Neural cell (in vitro differentiated cells): ENCODE measurements at regions not wholly inside any gene's neighbourhood (a gene's known extent, or its start where the extent isn't known, plus 50 kb on each side); places are given as distances from the start of the nearest gene placed in this dataset.

Experiments used
- H2AFZ ChIP-seq: fragments of 200-600, 300-800 bp; sonication (generic), shearing (Covaris generic); 2 replicates; pipeline ENCODE4 v1.6.0; 2014; ENCODE audit warnings: low read depth, mild to moderate bottlenecking, antibody characterized with exemption, low read length, moderate library complexity
- H3F3A ChIP-seq: fragments of 200-600 bp; shearing (Covaris generic); 2 replicates; pipeline ENCODE4 v1.6.1; 2016; ENCODE audit warnings: mild to moderate bottlenecking, moderate library complexity, mixed read lengths, antibody characterized with exemption, low read length; ENCODE audit not compliant: insufficient read depth, poor library complexity, severe bottlenecking
- H3K27ac ChIP-seq: fragments of 200-600, 300-800 bp; sonication (generic), shearing (Covaris generic); 2 replicates; pipeline ENCODE4 v1.5.1; 2014; ENCODE audit warnings: mild to moderate bottlenecking, low read length, moderate library complexity
- H3K27me3 ChIP-seq: fragments of 300-800, 200-600 bp; sonication (generic), shearing (Covaris generic); 2 replicates; pipeline ENCODE4 v1.6.0; 2014; ENCODE audit warnings: mild to moderate bottlenecking, low read depth, low read length, moderate library complexity; ENCODE audit not compliant: insufficient read depth
- H3K36me3 ChIP-seq: fragments of 300-800, 200-600 bp; sonication (generic), shearing (Covaris generic); 2 replicates; pipeline ENCODE4 v1.5.1; 2014; ENCODE audit warnings: mild to moderate bottlenecking, antibody characterized with exemption, low read length, moderate library complexity; ENCODE audit not compliant: insufficient read depth
- H3K4me2 ChIP-seq: fragments of 300-800, 200-600 bp; sonication (generic), shearing (Covaris generic); 2 replicates; pipeline ENCODE4 v1.6.0; 2014; ENCODE audit warnings: mild to moderate bottlenecking, low read length
- H3K4me3 ChIP-seq: fragments of 300-800, 200-600 bp; sonication (generic), shearing (Covaris generic); 2 replicates; pipeline ENCODE4 v1.5.1; 2014; ENCODE audit warnings: mild to moderate bottlenecking, low read length, moderate library complexity
- H3K79me2 ChIP-seq: fragments of 200-600 bp; shearing (Covaris generic); replicated peaks from 2 replicates; pipeline ENCODE4 v1.6.0; 2014; ENCODE audit warnings: mild to moderate bottlenecking, low read length, moderate library complexity; ENCODE audit not compliant: insufficient read depth
- H3K9ac ChIP-seq: fragments of 300-800, 200-600 bp; sonication (generic), shearing (Covaris generic); 2 replicates; pipeline ENCODE4 v1.6.1; 2016; ENCODE audit warnings: mild to moderate bottlenecking, low read length, mixed read lengths
- H3K9me2 ChIP-seq: fragments of 200-600 bp; shearing (Covaris generic); 2 replicates; pipeline ENCODE4 v1.6.1; 2016; ENCODE audit warnings: mild to moderate bottlenecking, low read length, mixed read lengths; ENCODE audit not compliant: insufficient read depth
- H3K9me3 ChIP-seq: fragments of 200-600, 300-800 bp; sonication (generic), shearing (Covaris generic); 2 replicates; pipeline ENCODE4 v1.6.1; 2016; ENCODE audit warnings: mild to moderate bottlenecking, mixed run types, low read length, moderate library complexity, mixed read lengths
- H4K20me1 ChIP-seq: fragments of 200-600 bp; shearing (Covaris generic); 2 replicates; pipeline ENCODE4 v1.6.1; 2016; ENCODE audit warnings: mild to moderate bottlenecking, mixed run types; ENCODE audit not compliant: insufficient read depth
- CTCF ChIP-seq: fragments of 450-650 bp; IDR thresholded peaks from 2 replicates; pipeline ENCODE4 v1.5.1; 2014; ENCODE audit warnings: antibody characterized with exemption, mild to moderate bottlenecking, moderate library complexity; ENCODE audit not compliant: poor library complexity, severe bottlenecking
- EP300 ChIP-seq: fragments of 450-650 bp; conservative IDR thresholded peaks from 2 replicates; pipeline ENCODE4 v1.6.1; 2014; ENCODE audit warnings: antibody characterized with exemption, mild to moderate bottlenecking, moderate library complexity; ENCODE audit not compliant: poor library complexity, severe bottlenecking
- EZH2 ChIP-seq: fragments of 200-600, 300-800 bp; shearing (Covaris generic), sonication (generic); IDR thresholded peaks from 2 replicates; pipeline ENCODE4 v1.6.1; 2014; ENCODE audit warnings: antibody characterized with exemption, low read length, borderline replicate concordance, mild to moderate bottlenecking; ENCODE audit not compliant: insufficient read depth, poor library complexity, severe bottlenecking
- MXI1 ChIP-seq: fragments of 450-650 bp; conservative IDR thresholded peaks from 2 replicates; pipeline ENCODE4 v1.6.1; 2014; ENCODE audit warnings: antibody characterized with exemption, mild to moderate bottlenecking; ENCODE audit not compliant: poor library complexity, severe bottlenecking
- POLR2AphosphoS5 ChIP-seq: IDR thresholded peaks from 2 replicates; pipeline ENCODE4 v1.6.1; 2012
- RAD21 ChIP-seq: fragments of 450-650 bp; conservative IDR thresholded peaks from 2 replicates; pipeline ENCODE4 v1.6.1; 2014; ENCODE audit warnings: antibody characterized with exemption, mild to moderate bottlenecking, moderate library complexity
- REST ChIP-seq: IDR thresholded peaks from 2 replicates; pipeline ENCODE4 v1.6.1; 2012; ENCODE audit warnings: borderline replicate concordance
- SMC3 ChIP-seq: fragments of 450-650 bp; conservative IDR thresholded peaks from 2 replicates; pipeline ENCODE4 v1.6.1; 2014; ENCODE audit warnings: antibody characterized with exemption, mild to moderate bottlenecking, moderate library complexity; ENCODE audit not compliant: poor library complexity
- TAF1 ChIP-seq: IDR thresholded peaks from 2 replicates; pipeline ENCODE4 v1.6.1; 2012; ENCODE audit warnings: low read depth

GRCh38 chr20:24813496-24813895, 135.6 kb upstream of the CST7 start:
- Histone ChIP-seq H3K9me3 (no peaks in the 10 kb centered on the region), H3K9ac (no peak overlapping the region), H4K20me1 (no peaks in the 10 kb centered on the region), H3K79me2 (no peaks in the 10 kb centered on the region), H2AFZ (no peak overlapping the region), H3K36me3 (no peaks in the 10 kb centered on the region), H3K4me2 (no peak overlapping the region), H3K27me3 (no peaks in the 10 kb centered on the region), H3F3A (no peaks in the 10 kb centered on the region), H3K4me3 (no peak overlapping the region), H3K27ac (no peak overlapping the region), H3K9me2 (no peaks in the 10 kb centered on the region)
- TF ChIP-seq EZH2 (no peak), TAF1 (no peak), MXI1 (no peak), CTCF (no peak), SMC3 (no peak), EP300 (no peak), RAD21 (no peak), REST (no peak), POLR2AphosphoS5 (no peak)

GRCh38 chr20:24813936-24814335, 135.1 kb upstream of the CST7 start:
- no peaks in the 10 kb centered on the region for H3K79me2 ChIP-seq
- no peak overlapping the region for H2AFZ ChIP-seq
- no peaks in the 10 kb centered on the region for H3K9me2 ChIP-seq
- no peak overlapping the region for H3K4me3 ChIP-seq
- H3K9me3 ChIP-seq: no peaks in the 10 kb centered on the region
- no peak overlapping the region for H3K9ac ChIP-seq
- no peaks in the 10 kb centered on the region for H3K36me3 ChIP-seq
- no peaks in the 10 kb centered on the region for H3F3A ChIP-seq
- TF ChIP-seq CTCF (no peak), EP300 (no peak), MXI1 (no peak), TAF1 (no peak), RAD21 (no peak), REST (no peak), EZH2 (no peak), SMC3 (no peak), POLR2AphosphoS5 (no peak)
- H3K4me2 ChIP-seq: no peak overlapping the region
- no peaks in the 10 kb centered on the region for H3K27me3 ChIP-seq
- no peaks in the 10 kb centered on the region for H4K20me1 ChIP-seq
- no peak overlapping the region for H3K27ac ChIP-seq
